NAMALWA (cell line): ENCODE measurements at regions not wholly inside any gene's neighbourhood (a gene's known extent, or its start where the extent isn't known, plus 50 kb on each side); places are given as distances from the start of the nearest gene placed in this dataset.

ENCODE experiments used
- DNase-seq: peaks from one replicate; pipeline ENCODE4 v3.0.0-alpha.2; 2015; ENCODE audit warnings: low spot score

DNA sequence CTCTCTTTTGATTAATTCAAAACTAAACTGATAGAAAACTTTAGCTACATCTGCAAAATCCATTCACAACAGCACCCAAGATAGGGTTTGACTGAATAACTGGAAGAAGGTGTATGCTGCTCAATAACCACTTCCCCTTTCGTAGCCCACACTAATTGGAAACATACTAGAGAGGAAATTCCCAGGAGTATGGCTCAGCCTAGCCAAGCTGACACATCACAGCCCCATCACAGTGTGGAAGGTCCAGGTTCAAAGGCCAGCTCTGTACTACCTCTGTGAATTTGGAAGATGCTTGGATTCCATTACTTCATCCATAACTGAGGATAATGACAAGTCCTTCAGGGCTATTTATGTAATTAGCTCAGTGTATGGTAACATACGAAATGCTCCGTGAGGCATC lies 185.4 kb downstream of the FBXO15 start:
- DNase-seq = no peak

DNA sequence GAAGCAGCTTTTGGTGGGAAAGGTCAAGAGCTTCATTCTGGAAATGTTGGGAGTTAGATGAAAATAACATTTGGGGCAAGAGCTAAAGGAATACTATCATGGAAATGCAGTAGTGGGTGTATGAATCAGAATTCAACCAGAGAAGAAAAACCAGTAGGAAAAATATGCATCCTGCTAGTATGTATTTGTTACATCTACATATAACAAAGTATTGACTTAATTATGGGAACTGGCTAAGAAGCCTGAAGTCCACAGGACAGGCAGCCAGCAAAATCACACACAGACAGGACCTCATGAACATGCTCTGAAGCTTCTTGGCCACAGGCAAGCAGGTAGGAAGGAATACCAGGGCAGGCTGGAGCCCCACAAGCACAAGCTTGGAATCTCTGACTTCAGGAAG lies 185.8 kb downstream of the FBXO15 start:
- no peak for DNase-seq

DNA sequence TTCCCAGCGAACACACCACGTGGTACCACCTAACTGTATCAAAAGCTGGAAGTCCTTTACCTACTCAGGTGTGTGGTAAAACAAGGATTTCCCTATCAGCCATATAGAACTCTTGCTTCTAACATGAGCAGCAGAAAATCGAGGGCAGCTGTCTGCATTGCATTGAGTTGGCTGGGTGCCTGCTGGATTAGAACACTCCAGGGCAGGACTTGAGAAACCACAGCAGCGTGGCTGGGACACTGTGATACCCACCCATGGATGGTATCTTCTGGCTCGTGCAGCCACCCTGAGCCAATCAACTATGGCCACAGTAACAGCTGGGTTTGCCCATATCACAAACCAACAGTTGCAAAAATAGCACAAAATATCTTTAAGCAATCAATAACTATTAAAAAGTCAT lies 188.3 kb downstream of the FBXO15 start:
- DNase-seq = no peak

GRCh38 chr18:73954268-73954667 lies 193.4 kb downstream of the FBXO15 start:
- DNase-seq = no peak

DNA sequence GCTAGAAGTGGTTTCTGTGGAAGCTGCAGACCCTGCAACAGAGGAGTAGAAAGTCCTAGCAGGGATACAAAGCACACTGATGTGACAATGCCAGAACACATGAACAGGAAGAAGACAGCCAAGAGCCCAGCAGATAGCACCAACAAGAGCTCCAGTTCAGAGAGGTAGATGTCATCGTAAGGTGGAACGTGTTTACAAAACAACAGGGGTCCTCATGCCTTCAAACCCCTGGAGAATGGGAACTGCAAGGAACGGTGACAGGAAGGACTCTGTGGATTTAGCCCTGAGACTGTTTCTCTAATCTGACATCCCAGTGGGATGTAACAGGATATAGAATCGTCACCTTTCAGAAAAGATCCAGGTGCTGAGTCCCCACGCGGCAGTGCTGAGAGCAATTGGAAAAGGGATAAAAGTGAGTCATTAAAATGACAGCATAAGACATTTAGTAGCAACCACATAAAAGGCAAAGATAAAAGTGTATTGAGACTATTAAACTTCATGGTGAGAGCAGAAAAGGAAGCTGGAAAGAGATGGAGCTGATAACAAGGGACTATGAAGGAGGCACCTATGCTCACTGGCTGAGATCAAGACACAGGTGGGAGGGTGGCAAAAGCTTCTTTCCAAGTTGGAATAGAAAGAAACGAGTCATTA lies 195.2 kb downstream of the FBXO15 start:
- no peak for DNase-seq

DNA sequence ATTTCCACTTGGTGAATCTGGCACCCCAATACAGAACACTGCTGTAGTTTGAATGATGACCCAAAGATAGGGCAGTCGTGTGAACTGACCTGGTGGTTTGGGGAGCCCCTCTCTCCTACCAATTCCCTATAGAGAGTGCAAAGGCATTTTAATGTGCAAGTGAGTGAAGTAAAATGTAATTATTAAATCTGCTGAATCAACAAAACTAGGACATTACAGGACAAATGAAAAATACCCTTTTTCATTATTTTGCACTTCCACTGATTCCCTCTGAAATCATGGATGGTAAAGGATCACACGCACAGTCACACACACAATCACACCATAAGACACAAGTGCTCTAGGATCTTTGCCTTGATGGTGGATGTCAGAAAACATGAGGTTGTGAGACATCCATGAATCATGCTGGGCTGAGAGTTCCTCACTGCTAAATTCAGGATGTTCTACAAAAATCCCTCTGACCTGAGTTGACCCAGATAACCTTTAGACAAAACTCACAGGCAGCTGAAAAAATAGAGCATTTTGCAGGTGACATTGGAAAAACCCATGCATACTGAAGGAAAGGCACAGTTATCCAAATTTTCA lies 197.4 kb downstream of the FBXO15 start:
- DNase-seq = no peak

DNA sequence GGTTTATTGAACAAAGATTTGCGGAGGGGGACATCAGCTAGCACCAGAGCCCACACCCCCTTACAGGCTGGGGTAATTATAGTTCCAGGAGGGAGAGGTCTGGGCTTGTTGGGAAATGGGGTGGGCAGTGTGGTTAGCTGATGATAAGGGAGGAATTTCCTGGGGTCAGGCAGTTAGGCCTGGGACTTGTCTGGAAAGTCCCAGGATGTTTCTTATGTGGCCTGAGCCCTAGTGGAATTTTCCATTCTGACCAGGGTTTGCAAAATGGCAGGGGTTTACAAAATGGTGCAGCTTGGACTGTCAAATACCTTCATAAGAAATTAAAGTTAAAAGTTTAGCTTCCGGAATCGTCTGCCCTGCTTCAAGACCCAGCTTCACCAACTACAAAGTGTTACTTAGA lies 199.1 kb downstream of the FBXO15 start:
- DNase-seq = no peak

DNA sequence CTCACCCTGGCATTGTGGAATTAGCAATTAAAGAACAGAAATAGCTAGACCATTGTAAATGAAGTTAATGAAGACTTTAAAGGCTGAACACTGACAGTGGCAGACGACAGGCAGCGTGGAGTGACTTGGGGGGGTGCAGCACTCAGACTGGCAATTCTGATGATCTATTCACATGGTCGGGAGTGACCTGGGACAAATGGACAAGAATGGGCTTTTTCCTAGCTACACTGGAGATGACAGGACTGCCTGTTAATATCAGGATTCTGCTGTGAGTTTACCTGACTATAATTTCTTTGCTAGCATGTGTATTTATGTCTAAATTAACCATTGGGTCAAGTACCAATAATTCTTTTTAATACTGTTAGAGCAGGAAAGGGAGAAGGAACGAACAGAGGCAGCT lies 199.6 kb downstream of the FBXO15 start:
- DNase-seq = no peak

DNA sequence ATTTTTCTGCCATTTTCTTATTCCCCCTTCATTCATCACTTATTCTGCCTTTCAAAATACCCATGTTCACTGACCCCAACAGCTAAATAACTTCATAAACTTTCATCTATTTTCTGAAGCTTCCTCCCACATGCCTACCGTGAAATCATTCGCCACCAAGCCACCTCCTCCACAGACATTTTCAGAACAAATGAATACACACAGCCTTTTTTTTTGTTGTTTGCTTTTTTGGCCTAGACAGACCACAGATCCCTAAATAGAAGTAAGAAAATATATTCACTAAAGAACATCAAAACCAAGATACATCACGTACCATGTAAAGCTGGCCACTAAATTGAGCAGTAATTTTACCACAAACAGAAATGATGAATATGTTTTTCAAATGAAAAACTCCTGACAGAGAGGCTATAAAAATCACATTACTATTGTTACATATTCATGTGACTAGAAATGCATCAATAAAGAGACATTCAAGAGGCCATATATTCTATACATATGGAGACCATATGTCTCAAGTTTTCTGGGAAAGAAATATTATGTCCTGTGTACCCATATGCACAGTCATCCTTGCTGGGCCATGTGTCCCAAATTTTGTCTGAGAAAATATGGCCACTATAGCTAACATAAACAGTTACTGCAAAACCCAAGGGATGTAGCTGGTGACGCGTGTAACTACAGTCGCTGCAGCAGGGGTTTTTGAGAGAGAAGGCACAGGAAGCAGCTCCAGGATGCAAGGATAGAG lies 200.3 kb downstream of the FBXO15 start:
- no peak for DNase-seq

DNA sequence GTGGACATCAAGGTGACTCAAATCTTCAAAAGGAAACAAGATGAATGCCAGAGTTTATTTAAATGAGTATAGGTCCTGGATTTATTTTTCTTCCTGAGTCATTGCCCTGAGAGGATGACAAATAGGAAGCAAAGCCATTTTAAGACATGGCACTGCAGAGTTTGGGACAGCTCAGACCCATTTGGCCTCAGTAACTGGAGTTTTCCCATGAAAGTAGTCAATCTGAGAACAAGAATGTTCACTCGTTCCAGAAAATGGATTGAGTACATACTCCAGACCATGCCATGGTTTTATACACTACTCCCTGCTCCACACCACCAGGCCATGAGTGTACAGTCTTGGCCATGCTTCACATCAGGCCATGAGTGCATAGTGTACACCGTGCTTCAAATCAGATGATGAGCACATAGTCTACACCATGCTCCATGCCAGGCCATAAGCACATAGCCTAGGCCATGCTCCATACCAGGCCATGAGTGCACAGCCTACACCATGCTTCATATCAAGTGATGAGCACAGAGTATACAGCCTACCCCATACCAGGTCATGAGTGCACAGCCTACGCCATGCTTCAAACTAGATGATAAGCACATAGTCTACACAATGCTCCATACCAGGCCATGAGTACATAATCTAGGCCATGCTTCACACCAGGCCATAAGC lies 202.4 kb downstream of the FBXO15 start:
- no peak for DNase-seq

GRCh38 chr18:73944715-73945114 lies 202.9 kb downstream of the FBXO15 start:
- no peak for DNase-seq

GRCh38 chr18:73943763-73944162 lies 203.9 kb downstream of the FBXO15 start:
- no peak for DNase-seq

- DNase-seq = no peak
These were observed 204.7 kb downstream of the FBXO15 start for GRCh38 chr18:73942956-73943355.

DNA sequence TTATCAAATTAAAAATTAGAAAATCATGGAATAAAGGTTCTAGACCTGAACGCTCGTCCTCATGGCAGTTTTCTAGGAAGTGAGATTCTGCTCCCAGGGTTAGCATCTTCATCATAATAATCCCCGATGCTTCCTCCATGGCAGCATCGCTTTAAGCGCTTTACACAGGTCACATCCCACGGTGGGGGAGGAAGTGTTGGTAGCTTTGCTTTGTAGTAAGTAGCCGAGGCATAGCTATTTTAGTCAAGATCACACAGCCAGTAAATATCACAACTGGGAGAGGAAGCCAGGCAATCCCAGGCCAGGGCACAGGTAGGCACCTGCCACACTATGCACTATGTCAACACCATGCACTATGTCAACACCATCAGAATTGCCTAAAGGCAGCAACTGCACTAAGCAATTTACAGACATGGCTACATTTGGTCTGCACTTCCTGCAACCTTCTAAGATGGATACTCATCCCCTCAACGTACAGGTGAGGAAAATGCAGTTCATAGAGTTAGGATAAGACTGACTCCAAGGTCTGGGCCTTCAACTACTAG lies 205.5 kb downstream of the FBXO15 start:
- DNase-seq = no peak

DNA sequence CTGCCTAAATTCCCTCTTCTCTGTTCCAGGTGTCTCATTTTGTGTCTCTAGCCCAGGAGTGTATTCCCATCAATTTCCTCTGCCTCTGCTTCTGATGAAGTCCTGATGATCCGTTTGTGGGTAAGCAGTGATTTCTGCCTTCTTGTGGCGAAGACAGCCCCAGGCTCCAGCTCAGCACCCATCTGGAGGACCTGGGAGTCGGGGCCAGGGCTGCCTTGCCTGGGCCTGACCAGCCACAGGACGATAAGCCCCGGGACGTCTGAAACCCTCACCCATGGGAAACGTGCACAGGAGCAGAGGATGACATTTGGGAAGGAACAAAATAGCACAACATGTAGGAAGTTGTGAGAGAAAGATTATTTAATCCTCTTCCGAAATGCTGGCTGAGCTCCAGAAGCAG lies 206.9 kb downstream of the FBXO15 start:
- DNase-seq = no peak

DNA sequence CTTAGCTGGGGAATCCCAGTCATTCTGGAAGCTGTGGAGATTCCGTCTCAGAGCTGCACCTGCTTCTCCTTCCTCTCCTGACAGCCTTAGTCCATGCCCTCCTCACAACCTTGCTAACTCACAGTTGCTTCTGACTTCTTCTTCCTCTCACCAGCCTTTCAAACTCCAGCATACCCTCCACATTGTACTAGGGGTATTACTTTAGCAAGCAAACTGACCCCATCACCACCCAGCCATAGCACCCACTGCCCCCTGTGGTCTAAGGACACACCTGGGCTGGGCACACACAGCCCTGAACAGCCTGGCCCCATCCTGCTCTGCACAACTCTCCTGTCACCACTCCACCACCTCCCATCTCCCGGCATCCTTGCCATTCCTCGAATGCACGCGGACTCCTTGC lies 208.2 kb downstream of the FBXO15 start:
- no peak for DNase-seq

DNA sequence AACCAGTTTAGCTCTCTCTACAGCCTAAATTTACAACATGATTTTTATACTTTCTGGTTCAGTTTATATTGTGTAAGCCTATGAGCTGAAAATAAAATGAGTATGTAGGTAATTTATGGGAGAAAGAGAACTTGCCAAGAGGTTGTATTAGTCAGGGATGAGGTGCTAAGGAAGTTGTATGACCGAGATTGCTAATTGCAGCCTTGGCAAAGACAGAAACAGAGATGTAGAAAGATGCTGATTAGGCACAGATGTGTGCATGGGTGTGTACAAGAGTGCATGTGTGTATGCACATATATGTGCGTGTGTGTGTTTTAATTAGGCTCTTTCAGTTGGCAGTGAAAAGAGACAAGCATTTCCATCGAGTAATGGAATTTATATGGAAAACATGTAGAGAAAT lies 213.9 kb downstream of the FBXO15 start:
- no peak for DNase-seq

- no peak for DNase-seq
These were observed 214.7 kb downstream of the FBXO15 start for GRCh38 chr18:73932976-73933375.

DNA sequence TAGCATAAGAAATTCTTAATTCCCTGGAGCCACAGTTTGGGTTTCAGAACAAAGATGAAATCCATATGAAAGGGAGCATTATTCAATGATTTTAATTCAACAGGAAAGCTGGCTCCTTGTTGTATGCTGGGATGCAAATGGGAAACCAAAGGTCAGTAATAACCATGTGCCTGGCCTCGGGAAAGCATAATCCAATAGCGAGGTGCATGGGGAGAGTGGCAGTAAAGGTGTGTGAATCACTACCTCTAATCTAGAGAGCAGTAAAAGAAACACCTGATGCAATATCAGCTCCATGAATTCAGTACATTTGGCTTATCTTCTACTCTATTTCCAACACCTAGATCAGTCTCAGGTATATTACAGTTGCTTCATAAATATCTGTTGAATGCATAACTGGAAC lies 220.1 kb downstream of the FBXO15 start:
- DNase-seq = no peak

DNA sequence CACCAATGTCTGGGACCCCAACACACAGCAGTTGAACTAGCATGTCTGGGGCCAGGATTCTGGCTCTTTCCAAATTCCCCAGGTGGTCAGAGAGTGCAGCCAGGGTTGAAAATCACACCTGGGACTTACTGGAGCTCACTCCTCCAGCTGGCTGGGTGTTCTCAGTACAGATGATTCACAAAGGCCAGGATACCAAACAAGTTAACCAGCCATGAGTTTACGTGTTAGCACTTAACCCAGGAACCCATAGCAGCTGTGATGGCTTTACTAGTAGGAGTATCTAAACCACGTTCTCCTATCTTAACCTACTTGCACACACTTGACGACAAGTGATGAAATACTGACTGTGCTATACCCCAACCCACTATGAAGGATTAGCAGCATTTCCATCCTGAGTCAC lies 222.8 kb downstream of the FBXO15 start:
- no peak for DNase-seq

DNA sequence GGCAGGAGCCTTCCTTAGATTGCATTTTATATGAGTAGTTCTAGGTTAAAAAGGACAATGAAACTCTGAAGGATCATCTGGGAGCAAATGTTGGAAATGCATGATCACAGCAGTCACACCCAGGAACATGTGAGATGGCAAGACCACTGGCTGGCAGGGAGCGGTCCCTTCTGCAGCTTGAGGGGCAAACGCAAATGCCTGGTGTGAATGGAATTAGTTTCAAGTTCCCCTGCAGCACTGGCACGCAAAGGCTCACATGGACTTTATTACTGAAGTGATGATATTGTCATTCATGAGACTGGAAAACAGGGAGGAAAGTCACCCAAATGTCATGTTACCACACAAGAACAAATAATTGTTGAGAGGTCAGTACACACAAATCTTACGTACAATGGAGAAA lies 223.3 kb downstream of the FBXO15 start:
- DNase-seq = no peak

DNA sequence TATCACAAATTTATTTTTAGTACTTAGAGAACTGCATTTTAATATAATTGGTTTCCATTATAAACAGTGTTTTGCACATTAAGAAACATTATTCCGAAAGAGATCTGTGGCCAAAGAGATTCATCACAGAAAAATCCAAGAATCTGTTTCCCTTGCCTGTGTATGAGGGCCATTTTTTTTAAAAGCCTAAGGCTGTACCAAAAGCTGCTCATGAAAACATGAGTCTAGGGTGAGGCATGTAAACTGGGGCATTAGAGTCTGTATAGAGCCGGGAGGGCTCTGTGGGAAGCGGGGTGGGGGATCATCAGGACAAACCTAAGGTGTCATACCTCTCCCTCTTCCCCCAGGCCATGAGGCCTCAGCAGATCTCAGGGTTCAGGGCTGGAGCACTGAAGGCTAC lies 223.8 kb downstream of the FBXO15 start:
- DNase-seq = no peak

DNA sequence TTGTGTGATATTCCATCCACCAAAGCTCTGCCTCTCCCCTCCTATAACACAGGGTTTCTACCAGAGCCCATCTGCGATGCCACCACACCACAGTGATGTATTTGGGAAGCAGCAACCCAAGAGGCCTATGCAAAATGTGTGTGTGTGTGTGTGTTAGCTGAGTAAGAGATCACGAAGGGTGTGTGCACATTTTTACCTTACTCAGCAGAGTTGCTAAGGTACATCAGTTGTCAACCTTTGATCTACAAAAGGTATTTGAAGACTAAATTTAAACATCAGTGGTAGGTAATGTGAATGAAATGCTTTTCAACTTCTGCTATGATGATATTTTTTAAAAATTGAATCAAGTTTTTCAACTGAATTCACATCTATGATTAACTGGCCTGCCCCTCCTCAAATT lies 227.6 kb downstream of the FBXO15 start:
- DNase-seq = no peak
